NCI-H82 treated with DMSO at 0.1 percent for 48 hours (cell line): ENCODE measurements at regions not wholly inside any gene's neighbourhood (a gene's known extent, or its start where the extent isn't known, plus 50 kb on each side); places are given as distances from the start of the nearest gene placed in this dataset.
"Not testable (repeated sequence)": the region's sequence is repeated elsewhere in the genome, so short reads cannot be mapped to it uniquely, and the experiment has no call there.

Source experiments
- DNase-seq: peaks from one replicate; lab custom pipeline; 2025; ENCODE audit not compliant: unreplicated experiment; lab: John Stamatoyannopoulos, UW

- no peak for DNase-seq
Observed at GRCh38 chr7:116340943-116341907, 130.9 kb downstream of the TES start.

- no peak for DNase-seq
Observed at GRCh38 chr7:116342125-116342524, 131.8 kb downstream of the TES start.

- DNase-seq, result no peak
Observed at GRCh38 chr7:116347151-116347832, 137.0 kb downstream of the TES start.

GRCh38 chr7:116348346-116348745, 138.0 kb downstream of the TES start:
- DNase-seq, result no peak

- DNase-seq, result no peak
Observed at GRCh38 chr7:116351966-116352365, 141.6 kb downstream of the TES start.

- DNase-seq, result no peak
Observed at GRCh38 chr7:116353647-116354046, 143.3 kb downstream of the TES start.

- no peak for DNase-seq
Observed at GRCh38 chr7:116354171-116354545, 143.8 kb downstream of the TES start.

GRCh38 chr7:116354546-116355423, 144.4 kb downstream of the TES start:
- no peak for DNase-seq

GRCh38 chr7:116355424-116355765, 144.1 kb upstream of the CAV2 start:
- DNase-seq, result no peak

- no peak for DNase-seq
Observed at GRCh38 chr7:116356333-116356965, 143.1 kb upstream of the CAV2 start.

- DNase-seq, result no peak
Observed at GRCh38 chr7:116356979-116357378, 142.6 kb upstream of the CAV2 start.

- DNase-seq, result no peak
Observed at GRCh38 chr7:116357781-116358670, 141.5 kb upstream of the CAV2 start.

GRCh38 chr7:116361767-116362166, 137.8 kb upstream of the CAV2 start:
- DNase-seq, result no peak

GRCh38 chr7:116363637-116364432, 135.7 kb upstream of the CAV2 start:
- no peak for DNase-seq

GRCh38 chr7:116364469-116364868, 135.1 kb upstream of the CAV2 start:
- no peak for DNase-seq

- no peak for DNase-seq
Observed at GRCh38 chr7:116365797-116366196, 133.7 kb upstream of the CAV2 start.

- no peak for DNase-seq
Observed at GRCh38 chr7:116367171-116367813, 132.2 kb upstream of the CAV2 start.

GRCh38 chr7:116368965-116369364, 130.6 kb upstream of the CAV2 start:
- DNase-seq, result no peak

- DNase-seq, result not testable (repeated sequence)
Observed at GRCh38 chr7:116371536-116371935, 128.0 kb upstream of the CAV2 start.
